ENCODE measurements at regions not wholly inside any gene's neighbourhood (a gene's known extent, or its start where the extent isn't known, plus 50 kb on each side); places are given as distances from the start of the nearest gene placed in this dataset.

- no peaks in the 10 kb centered on the region for H4K20me1 ChIP-seq (ENCODE audit: control insufficient read depth, insufficient read depth, insufficient read length)
- no peak overlapping the region for H3K4ac ChIP-seq (ENCODE audit: low read depth, low read length)
- H2BK5ac ChIP-seq (ENCODE audit: insufficient read length, low read length), result no peak overlapping the region
- no peaks in the 10 kb centered on the region for H3K36me3 Mint-ChIP-seq (ENCODE audit: insufficient read depth in 1 of 3, low read depth in 3 of 3)
- no peak overlapping the region for H3K27ac ChIP-seq (ENCODE audit: insufficient read length, low read depth, low read length)
- no CpG with 5 or more reads among the region's 3 CpGs for WGBS (ENCODE audit: extremely low coverage, insufficient read length, low lambda C conversion rate)
- H3K79me2 ChIP-seq (ENCODE audit: insufficient read depth, low read length), result no peaks in the 10 kb centered on the region
- no peak overlapping the region for H2BK15ac ChIP-seq (ENCODE audit: low read depth, low read length)
- no peak overlapping the region for H2BK120ac ChIP-seq (ENCODE audit: low read depth, low read length, poor library complexity, severe bottlenecking)
- H3T11ph ChIP-seq (ENCODE audit: low read length), result no peak overlapping the region
- no peak overlapping the region for H3K4me2 ChIP-seq (ENCODE audit: insufficient read depth, insufficient read length, low read length)
- H3K14ac ChIP-seq (ENCODE audit: insufficient read depth, low read length), result no peak overlapping the region
- no peak overlapping the region for H3K4me3 Mint-ChIP-seq
- no peak overlapping the region for H2BK12ac ChIP-seq (ENCODE audit: insufficient read length, low read depth, low read length)
- no peak for DNase-seq
- no peak overlapping the region for H2AFZ ChIP-seq (ENCODE audit: low read length)
- H3K9me3 ChIP-seq (ENCODE audit: control insufficient read depth, low read depth, low read length), result no peaks in the 10 kb centered on the region
- H3K18ac ChIP-seq (ENCODE audit: insufficient read length, low read depth, low read length), result no peak overlapping the region
- H4K91ac ChIP-seq (ENCODE audit: insufficient read length, low read depth, low read length), result no peak overlapping the region
- no peaks in the 10 kb centered on the region for H3K27me3 ChIP-seq (ENCODE audit: insufficient read depth, low read length)
- no peaks in the 10 kb centered on the region for H3K23me2 ChIP-seq (ENCODE audit: insufficient read length, low read depth, low read length, poor library complexity, severe bottlenecking)
- peak overlapping the region in 2 of 3 experiments; percentile 11 to 15; a peak in 3 of 7 replicates for H3K27ac Mint-ChIP-seq
- H4K5ac ChIP-seq (ENCODE audit: insufficient read length, low read depth, low read length), result no peak overlapping the region
- H3K4me1 Mint-ChIP-seq, result peaks cover 25 to 36% of the 10 kb centered on the region in 2 experiments
- no peak overlapping the region for H2BK20ac ChIP-seq (ENCODE audit: low read depth, low read length, poor library complexity, severe bottlenecking)
- no peaks in the 10 kb centered on the region for H3K79me1 ChIP-seq (ENCODE audit: insufficient read depth, low read depth, low read length, poor library complexity, severe bottlenecking)
- no peak overlapping the region for H2AK5ac ChIP-seq (ENCODE audit: insufficient read length, low read length)
- no peak overlapping the region for H3K23ac ChIP-seq (ENCODE audit: insufficient read length, low read depth, low read length)
- no peak for TF ChIP-seq CTCF (conservative IDR thresholded peaks at IDR 0.05)
- no peak overlapping the region for H3K9ac ChIP-seq (ENCODE audit: extremely low read depth, insufficient read length, low read length)
- H3K9me3 Mint-ChIP-seq, result no peaks in the 10 kb centered on the region
- no peak overlapping the region for H3K56ac ChIP-seq (ENCODE audit: insufficient read length, low read depth, low read length)
- H3K4me1 ChIP-seq (ENCODE audit: insufficient read depth, low read length), result no peaks in the 10 kb centered on the region; the same call in 1 of the 2 replicates
- H4K8ac ChIP-seq (replicated peaks; ENCODE audit: insufficient read length, low read depth, low read length), result no peak overlapping the region
- H3K27me3 Mint-ChIP-seq (ENCODE audit: low read depth), result no peaks in the 10 kb centered on the region
These were observed 461.6 kb downstream of the LIG4 start for GRCh38 chr13:107753748-107754147.

All from H9 (cell line).